Stimulated activated CD8-positive, alpha-beta memory T cell treated with anti-CD3 and anti-CD28 coated beads, Interleukin-2, amount 100 ng/mL, for 1 hour (primary cell): ENCODE measurements at regions not wholly inside any gene's neighbourhood (a gene's known extent, or its start where the extent isn't known, plus 50 kb on each side); places are given as distances from the start of the nearest gene placed in this dataset.
"Not testable (repeated sequence)": the region's sequence is repeated elsewhere in the genome, so short reads cannot be mapped to it uniquely, and the experiment has no call there.

ENCODE experiments used
- DNase-seq, 2 donors: peaks; one replicate each; pipeline ENCODE4 v3.0.0-alpha.2; 2020; ENCODE audit warnings: low read depth in 2 of 2

GRCh38 chr1:4215391-4215790 lies 315.3 kb upstream of the C1orf174 start:
- no peak for DNase-seq

DNA sequence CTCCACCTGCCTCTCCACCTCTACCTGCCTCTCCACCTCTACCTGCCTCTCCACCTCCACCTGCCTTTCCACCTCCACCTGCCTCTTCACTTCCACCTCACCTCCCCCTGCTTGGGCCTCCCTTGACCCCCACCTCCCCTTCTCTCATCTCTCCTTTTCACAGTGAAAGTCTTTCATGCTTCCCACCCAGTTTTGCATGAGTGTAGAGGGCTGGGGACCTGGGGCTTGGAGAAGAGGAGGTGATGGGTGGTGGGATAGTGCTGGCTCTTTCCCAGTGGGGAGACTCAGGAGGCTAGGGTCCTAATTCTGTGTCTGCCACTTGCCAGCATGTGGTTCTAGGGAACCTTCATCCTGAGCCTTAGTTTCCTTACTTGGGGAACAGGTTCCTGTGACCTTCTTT lies 316.2 kb upstream of the C1orf174 start:
- DNase-seq: no peak

DNA sequence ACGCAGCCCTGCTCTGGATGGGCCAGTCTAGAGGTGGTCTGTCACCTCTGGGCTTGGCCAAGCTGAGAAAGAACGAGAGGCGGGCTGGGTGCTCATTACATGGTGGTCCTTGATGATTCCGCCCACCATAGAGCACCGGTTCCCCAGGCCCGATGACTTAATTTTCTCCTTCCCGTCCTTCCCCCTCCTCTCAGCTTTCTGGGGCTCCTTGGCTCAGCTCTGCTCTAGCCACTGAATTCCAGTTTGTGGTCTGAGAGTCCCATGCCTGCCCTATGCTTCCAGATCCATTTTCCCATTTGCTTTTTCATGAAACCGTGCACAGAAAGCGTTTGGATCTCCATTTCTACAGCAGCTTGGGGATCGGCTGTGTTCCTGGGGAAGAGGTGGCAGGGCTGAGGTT lies 318.5 kb upstream of the C1orf174 start:
- no peak for DNase-seq

DNA sequence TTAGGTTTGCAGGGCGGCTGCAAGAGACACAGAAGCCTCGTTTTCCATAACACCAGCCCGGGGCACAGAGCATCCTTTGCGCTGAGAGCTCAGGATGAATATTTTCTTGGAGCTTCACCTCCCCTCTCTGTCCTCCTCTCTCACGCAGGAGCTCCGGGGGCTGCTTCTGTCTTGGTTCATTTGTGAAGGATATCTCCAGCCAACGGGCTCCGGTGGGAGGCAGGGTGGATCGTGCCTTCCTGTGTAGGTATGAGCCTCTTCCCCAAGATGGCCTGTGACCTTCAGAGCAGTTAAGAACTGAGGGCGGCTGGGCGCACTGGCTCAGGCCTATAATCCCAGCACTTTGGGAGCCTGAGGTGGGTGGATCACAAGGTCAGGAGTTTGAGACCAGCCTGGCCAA lies 319.0 kb upstream of the C1orf174 start:
- DNase-seq: no peak

GRCh38 chr1:4219826-4220225 lies 319.8 kb upstream of the C1orf174 start:
- no peak for DNase-seq

DNA sequence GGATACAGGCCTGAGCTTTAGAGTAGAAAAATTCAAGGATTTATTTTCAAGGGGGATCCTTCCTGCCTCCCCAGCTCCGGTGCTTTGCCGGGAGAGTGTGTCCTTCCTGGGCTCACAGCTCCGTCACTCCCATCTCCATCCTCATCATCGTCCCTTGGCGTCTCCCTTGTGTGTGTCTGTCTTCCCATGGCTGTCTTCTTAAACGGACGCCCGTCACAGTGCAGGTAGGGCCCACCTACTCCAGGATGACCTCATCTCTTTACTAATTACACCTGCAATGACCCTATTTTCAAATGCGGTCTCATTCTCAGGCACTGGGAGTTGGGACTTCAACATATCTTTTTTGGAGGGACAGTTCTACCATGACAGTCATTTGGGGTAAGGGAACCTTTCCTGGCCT lies 320.3 kb upstream of the C1orf174 start:
- no peak for DNase-seq

DNA sequence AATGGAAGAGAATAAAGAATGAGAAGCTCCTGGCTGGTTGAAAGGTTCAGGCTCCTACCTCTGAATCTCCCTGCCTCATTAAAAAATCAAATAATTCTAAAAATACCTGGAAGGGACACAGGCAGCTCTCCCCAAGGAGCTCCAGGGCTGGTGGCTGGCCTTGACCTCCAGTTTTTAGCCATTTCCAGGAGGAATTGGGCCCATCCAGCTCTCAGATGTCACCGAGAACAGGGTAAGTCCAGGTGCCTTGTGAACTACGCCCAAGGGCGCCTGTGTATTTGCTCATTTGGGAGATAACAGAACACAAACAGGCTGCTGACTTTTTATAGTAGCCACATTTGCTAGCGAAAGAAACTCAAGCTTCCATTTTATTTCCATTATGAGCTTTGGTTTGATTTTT lies 321.0 kb upstream of the C1orf174 start:
- no peak for DNase-seq

- DNase-seq: no peak
Measured at GRCh38 chr1:4224684-4225467, 324.8 kb upstream of the C1orf174 start.

- no peak for DNase-seq
Measured at GRCh38 chr1:4227986-4228385, 327.9 kb upstream of the C1orf174 start.

DNA sequence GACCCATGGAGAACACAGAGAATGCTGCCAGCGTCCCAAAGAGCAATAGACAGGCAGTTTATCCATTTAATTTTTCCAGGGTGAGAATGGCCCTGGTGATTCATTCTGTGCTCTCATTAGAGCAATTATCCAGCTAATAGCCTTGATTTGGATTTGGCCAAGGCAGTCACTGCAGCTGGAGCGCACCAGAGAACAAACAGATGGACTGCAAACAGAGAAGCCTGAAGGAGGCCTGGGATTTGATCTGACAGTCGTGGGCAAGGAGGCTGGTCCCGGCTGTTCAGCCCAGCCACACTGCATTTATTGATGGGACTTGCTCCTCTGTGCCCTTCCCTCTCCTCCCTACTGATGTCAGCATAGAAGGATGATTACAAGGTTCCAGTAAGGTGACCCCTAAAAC lies 353.9 kb upstream of the C1orf174 start:
- no peak for DNase-seq

DNA sequence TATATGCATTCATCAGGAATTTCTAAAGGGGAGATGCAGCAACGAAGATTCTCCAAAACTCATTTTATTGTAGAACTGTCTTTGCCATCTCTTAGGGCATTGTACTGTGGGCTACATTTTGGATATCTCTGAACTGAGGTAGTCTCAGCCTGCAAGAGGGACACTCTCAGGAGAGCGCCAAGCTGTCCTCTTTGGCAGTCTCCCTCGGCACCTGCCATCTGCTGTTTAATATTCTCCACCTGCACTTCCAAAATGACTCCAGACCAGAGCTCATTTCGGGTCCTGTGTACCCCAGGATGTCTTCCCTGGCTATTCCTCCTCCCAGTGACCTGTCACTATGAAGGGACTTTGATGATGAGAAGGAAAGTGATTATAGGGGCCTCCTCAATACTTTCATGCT lies 356.3 kb upstream of the C1orf174 start:
- no peak for DNase-seq

- not testable (repeated sequence) for DNase-seq
Measured at GRCh38 chr1:4258146-4258777, 358.2 kb upstream of the C1orf174 start.

DNA sequence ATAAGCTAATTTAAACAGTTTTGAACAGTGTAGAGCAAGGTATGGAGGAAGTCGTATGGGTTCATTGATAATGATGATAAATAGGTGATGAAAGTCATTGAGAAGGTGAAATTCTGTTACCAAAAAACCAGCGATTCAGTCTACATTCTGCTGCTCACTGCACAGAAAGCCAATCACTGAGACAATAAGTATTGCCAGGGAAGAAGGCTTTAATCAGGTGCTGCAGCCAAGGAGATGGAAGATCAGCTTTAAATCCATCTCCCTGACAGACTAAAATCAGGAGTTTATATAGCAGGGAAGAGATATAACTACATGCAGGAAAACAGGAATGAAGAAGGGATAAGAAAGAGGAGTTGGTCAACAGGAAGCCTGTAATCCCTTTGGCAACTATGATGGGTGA lies 361.3 kb upstream of the C1orf174 start:
- no peak for DNase-seq

DNA sequence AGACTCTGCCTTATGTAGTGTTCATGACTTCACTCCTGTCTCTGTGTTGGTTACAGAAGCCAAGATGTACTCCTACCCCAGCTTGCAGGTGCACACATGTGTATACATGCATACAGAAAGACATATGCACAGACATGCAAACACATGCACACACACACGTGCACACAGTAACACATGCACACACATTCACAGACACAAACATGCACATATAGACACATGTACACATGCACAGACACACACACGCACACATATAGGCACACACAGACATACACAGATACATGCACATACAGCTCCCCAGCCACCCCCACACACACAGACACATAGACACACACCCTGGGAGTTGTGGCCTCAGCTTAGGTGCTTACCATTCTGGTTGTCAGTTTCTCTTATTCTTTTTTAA lies 362.6 kb upstream of the C1orf174 start:
- DNase-seq: no peak

DNA sequence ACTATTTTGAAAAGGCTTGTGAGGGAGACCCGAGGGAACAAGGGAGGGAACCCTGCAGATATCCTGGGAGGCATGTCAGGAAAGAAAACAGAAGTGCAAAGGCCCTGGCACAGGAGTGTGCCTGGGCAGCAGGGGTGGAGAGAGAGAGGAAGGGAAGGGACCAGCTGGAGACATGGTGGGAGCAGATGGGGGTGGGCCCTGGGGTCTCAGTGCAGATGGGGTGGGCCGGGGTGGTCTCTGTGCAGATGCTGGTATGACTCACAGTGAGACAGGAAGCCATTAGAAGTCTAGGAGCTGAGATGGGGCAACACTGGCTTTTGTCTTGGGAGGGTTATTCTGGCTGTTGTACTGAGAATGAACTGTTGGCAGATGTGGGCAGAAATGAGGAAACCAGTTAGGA lies 363.6 kb upstream of the C1orf174 start:
- DNase-seq: no peak

DNA sequence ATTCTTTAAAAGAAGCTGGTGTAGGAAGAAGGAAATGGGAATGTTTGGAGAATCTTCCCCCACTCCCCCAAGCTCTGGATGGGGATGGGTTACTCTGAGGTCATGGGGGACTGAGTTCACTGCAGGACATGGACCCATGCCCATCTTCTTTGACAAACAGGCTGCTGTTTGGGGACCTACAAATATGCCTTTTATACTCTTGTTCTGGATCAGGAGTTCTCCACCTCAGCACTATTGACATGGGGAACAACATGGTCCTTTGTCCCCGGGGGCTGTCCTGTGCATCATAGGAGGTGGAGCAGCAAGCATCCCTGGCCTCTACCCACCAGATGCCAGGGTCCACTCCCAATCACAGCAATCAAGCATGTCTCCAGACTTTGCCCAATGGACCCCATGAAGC lies 365.8 kb upstream of the C1orf174 start:
- no peak for DNase-seq

DNA sequence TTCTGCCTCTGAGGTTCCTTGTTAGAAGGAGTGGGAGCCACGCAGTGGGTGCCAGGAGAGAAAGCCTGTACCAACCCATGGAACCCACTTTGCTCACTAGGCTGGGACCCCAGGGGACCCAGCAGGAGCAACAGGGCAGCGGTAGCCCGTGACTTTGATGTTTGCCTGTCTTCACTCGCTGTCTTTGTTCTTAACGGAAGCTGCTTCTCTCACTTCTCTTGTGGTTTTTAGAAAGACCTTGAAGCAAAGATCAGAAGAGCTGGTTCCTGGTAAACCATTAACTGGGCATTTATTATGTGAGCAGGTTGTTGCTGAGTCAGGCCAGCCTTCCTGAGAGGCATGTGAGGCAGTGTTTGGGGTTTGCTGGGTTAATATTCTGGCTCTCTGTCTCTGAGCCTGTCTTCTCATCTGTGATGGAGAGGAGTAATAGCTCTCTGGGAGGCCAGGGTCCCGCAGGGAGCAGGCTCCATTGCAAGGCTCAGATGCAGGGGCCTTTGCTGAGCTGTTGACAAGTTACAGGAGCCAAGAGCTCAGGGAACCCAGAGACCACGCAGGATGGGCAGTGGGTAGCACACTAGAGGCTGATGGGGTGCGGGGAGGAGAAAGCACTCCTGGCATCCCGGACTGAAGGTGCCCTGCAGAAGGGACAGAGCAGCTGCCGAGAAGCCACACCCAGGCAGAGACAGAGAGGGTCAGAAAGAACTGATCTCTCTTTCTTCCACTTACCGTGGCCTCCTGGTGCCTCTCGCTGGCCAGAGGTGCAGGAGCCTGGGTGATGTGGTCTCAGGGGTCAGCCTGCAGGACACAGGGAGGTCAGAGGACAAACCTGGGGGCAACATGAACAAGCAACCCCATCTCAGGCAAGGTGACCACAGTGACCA lies 367.5 kb upstream of the C1orf174 start:
- no peak for DNase-seq

- no peak for DNase-seq
Measured at GRCh38 chr1:4268262-4268888, 368.3 kb upstream of the C1orf174 start.

GRCh38 chr1:4268889-4269284 lies 368.8 kb upstream of the C1orf174 start:
- no peak for DNase-seq

DNA sequence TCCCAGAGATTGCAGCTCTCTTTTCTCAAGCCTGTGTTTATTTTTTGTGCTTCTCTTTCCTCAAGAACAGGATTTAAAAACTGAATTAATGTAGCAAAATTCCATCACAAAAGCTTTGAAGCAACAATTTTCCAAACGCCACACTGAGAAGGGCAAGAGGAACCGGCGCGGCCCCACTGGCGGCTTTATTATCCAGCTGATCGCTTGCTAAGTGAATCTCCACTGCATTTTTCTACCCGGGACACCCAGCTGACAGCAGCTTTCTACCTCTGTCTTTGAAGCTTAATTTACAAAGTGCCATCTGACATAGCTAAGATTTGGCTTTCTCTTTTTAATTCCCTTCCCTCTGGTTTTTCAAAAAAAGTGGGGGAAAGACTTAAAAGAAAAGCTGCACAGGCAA lies 369.3 kb upstream of the C1orf174 start:
- no peak for DNase-seq

DNA sequence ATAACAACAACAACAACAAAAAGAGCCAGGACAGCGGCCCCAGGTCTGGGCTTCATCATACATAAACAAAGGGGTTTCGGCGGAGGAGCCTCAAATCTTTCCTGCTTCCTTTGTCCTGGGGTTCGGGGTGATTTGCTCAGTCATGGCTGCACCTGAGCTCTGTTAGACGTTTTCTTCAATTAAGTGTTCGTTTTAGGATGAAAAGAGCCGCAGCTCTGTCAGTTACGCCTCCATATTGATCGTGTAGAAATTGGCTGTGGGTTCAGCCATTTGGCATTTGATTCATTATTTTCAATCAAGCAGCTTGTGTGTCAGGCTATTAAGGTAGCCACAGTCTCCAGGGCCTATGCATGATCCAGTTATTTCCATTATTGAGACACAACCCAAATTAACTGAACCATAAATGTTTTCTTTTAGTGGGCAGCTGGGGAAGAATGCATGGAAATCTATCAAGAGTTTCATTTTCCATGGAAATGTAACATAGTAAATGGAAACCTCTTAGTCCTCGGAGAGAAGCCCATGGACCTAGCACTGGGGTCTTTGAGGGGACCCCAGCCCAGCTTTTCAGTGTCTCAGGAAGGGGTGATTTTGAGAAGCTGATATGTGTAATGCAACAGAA lies 370.0 kb upstream of the C1orf174 start:
- DNase-seq: no peak
